ENCODE measurements at regions not wholly inside any gene's neighbourhood (a gene's known extent, or its start where the extent isn't known, plus 50 kb on each side); places are given as distances from the start of the nearest gene placed in this dataset.

GRCh38 chr3:148221303-148221702 is 476.4 kb upstream of the AGTR1 start:
- TF ChIP-seq RAD21 (IDR thresholded peaks at IDR 0.05; ENCODE audit: low read depth) (no peak), TEAD4 (IDR thresholded peaks at IDR 0.05) (no peak), EGR1 (IDR thresholded peaks at IDR 0.05) (no peak)
- TF ChIP-seq, protein P1, sequence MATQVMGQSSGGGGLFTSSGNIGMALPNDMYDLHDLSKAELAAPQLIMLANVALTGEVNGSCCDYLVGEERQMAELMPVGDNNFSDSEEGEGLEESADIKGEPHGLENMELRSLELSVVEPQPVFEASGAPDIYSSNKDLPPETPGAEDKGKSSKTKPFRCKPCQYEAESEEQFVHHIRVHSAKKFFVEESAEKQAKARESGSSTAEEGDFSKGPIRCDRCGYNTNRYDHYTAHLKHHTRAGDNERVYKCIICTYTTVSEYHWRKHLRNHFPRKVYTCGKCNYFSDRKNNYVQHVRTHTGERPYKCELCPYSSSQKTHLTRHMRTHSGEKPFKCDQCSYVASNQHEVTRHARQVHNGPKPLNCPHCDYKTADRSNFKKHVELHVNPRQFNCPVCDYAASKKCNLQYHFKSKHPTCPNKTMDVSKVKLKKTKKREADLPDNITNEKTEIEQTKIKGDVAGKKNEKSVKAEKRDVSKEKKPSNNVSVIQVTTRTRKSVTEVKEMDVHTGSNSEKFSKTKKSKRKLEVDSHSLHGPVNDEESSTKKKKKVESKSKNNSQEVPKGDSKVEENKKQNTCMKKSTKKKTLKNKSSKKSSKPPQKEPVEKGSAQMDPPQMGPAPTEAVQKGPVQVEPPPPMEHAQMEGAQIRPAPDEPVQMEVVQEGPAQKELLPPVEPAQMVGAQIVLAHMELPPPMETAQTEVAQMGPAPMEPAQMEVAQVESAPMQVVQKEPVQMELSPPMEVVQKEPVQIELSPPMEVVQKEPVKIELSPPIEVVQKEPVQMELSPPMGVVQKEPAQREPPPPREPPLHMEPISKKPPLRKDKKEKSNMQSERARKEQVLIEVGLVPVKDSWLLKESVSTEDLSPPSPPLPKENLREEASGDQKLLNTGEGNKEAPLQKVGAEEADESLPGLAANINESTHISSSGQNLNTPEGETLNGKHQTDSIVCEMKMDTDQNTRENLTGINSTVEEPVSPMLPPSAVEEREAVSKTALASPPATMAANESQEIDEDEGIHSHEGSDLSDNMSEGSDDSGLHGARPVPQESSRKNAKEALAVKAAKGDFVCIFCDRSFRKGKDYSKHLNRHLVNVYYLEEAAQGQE (IDR thresholded peaks at IDR 0.05; ENCODE audit: low read depth), result no peak
